Ascending aorta (tissue), 2 donors: ENCODE measurements at regions not wholly inside any gene's neighbourhood (a gene's known extent, or its start where the extent isn't known, plus 50 kb on each side); places are given as distances from the start of the nearest gene placed in this dataset.
A peak's percentile ranks its signal among the peaks of the same experiment; 100 is the strongest.

Experiments
- DNase-seq, 2 donors: peaks; one replicate each; pipeline ENCODE4 v3.0.0-alpha.2; 2019; ENCODE audit warnings: low spot score in 2 of 2
- H3K27ac ChIP-seq, 2 donors: fragments of 200-600 bp; sonication (generic); one replicate each; pipeline ENCODE4 v1.5.1; 2016 to 2017; ENCODE audit warnings: mild to moderate bottlenecking in 1 of 2
- H3K27me3 ChIP-seq: fragments of 200-600 bp; sonication (generic); one replicate; pipeline ENCODE4 v1.5.1; 2017
- H3K36me3 ChIP-seq, 2 donors: fragments of 200-600 bp; sonication (generic); one replicate each; pipeline ENCODE4 v1.5.1; 2016
- H3K4me1 ChIP-seq, 2 donors: fragments of 200-600 bp; sonication (generic); one replicate each; pipeline ENCODE4 v1.5.1; 2016 to 2017; ENCODE audit warnings: mild to moderate bottlenecking in 1 of 2
- H3K4me3 ChIP-seq, 2 donors: fragments of 200-600 bp; sonication (generic); one replicate each; pipeline ENCODE4 v1.5.1; 2016 to 2017; ENCODE audit warnings: mild to moderate bottlenecking in 1 of 2
- H3K9me3 ChIP-seq, 2 donors: fragments of 200-600 bp; sonication (generic); one replicate each; pipeline ENCODE4 v1.5.1; 2016
- intact Hi-C: fragments of 100-400 bp; cut with DNase I; formaldehyde crosslinking; loops from one replicate; pipeline ENCODE4 v1.15.1; 2023
- TF ChIP-seq, protein P1 (sequence below), 3 experiments: fragments of 200-600 bp in 2 of 3; fragments of 450-650 bp in 1 of 3; sonication (generic) in 2 of 3; IDR thresholded peaks; one replicate each; pipeline ENCODE4 v1.5.1; 2016 to 2019; ENCODE audit warnings: antibody characterized with exemption in 3 of 3, mild to moderate bottlenecking in 1 of 3, moderate library complexity in 1 of 3

DNA sequence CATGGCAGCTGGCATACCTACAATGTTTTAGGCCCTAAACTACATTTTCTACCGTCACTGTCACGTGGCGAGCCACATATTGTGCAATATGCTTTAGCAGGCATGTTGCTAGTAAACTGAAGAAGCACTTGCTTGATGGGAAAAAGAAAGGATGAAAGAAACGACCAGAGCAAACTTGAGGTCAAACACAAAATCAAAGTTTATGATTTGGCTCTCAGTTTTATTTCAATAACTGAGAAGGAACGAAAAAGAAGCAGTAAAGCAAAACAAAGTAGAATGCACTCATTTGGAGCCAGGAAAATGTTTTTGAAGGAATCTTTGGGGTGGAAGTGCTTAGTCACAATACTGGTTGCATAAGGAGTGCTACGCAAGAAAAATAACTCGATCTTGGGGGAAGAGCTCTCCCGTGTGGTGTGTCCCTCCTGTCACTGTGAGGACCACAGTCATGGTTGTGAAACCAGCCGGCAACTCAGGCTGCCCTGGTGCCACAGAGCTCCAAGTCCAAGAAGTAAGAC lies 349.8 kb downstream of the RBM43 start:
- intact Hi-C loops, result no loop called here
- Histone ChIP-seq H3K4me1 (no peaks in the 10 kb centered on the region), H3K27ac (no peak overlapping the region)

DNA sequence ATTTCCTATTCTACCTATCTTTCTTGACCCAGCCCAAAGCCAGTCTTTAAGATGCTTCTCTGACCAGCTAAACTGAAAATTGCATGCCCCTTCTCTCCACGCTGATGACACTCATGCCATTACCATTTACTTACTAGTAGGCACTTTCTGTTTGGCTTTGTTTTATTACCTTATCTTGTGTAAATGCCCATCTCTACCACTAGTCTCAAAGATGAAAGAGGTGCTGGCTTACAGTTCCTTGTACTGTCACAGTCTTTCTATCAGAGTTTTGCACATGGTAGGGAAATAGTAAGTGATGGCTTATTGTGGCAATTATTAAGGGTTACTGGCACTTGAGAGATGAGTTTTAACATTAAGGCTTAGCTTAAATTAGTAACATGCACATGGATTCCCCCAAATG lies 352.1 kb downstream of the RBM43 start:
- H3K4me1 ChIP-seq, result no peaks in the 10 kb centered on the region
- no peaks in the 10 kb centered on the region for H3K27me3 ChIP-seq
- H3K4me3 ChIP-seq, result no peak overlapping the region
- intact Hi-C loops, result no loop called here
- no peaks in the 10 kb centered on the region for H3K9me3 ChIP-seq
- TF ChIP-seq, protein P1, sequence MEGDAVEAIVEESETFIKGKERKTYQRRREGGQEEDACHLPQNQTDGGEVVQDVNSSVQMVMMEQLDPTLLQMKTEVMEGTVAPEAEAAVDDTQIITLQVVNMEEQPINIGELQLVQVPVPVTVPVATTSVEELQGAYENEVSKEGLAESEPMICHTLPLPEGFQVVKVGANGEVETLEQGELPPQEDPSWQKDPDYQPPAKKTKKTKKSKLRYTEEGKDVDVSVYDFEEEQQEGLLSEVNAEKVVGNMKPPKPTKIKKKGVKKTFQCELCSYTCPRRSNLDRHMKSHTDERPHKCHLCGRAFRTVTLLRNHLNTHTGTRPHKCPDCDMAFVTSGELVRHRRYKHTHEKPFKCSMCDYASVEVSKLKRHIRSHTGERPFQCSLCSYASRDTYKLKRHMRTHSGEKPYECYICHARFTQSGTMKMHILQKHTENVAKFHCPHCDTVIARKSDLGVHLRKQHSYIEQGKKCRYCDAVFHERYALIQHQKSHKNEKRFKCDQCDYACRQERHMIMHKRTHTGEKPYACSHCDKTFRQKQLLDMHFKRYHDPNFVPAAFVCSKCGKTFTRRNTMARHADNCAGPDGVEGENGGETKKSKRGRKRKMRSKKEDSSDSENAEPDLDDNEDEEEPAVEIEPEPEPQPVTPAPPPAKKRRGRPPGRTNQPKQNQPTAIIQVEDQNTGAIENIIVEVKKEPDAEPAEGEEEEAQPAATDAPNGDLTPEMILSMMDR (IDR thresholded peaks at IDR 0.05), result no peak
- H3K27ac ChIP-seq, result no peak overlapping the region
- no peak for DNase-seq
- H3K36me3 ChIP-seq, result no peaks in the 10 kb centered on the region

More for the DNA sequence above, 349.8 kb downstream of the RBM43 start:
- Histone ChIP-seq H3K9me3 (no peaks in the 10 kb centered on the region), H3K4me3 (peak overlapping the region in 1 of 2 donors; percentile 21), H3K36me3 (no peaks in the 10 kb centered on the region), H3K27me3 (no peaks in the 10 kb centered on the region)
- DNase-seq, result peak; percentile 24 to 75
- TF ChIP-seq, protein P1 (IDR thresholded peaks at IDR 0.05), result no peak

DNA sequence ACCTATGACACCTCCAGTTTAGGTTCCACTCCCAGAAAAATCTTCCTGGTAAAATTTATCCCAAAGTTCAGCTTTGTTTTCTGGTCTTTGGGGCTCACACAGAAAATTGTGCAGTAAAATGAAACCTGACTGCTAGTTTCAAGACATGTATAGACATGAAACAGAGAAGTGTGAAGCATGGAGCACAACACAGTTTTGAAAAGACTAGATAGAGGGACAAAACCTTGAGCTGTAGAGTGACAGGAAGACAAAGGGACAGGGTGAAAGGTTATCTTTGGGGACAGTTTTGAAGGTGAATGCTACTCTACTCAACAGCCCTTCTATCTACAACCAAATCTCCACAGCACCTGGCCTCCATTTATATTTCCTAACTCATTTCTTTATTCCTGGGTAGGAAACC lies 352.6 kb downstream of the RBM43 start:
- Histone ChIP-seq H3K4me1 (no peaks in the 10 kb centered on the region), H3K27ac (no peak overlapping the region), H3K27me3 (no peaks in the 10 kb centered on the region), H3K36me3 (no peaks in the 10 kb centered on the region), H3K4me3 (no peak overlapping the region), H3K9me3 (no peaks in the 10 kb centered on the region)
- intact Hi-C loops, result no loop called here
- no peak for DNase-seq
- TF ChIP-seq, protein P1 (IDR thresholded peaks at IDR 0.05), result no peak

DNA sequence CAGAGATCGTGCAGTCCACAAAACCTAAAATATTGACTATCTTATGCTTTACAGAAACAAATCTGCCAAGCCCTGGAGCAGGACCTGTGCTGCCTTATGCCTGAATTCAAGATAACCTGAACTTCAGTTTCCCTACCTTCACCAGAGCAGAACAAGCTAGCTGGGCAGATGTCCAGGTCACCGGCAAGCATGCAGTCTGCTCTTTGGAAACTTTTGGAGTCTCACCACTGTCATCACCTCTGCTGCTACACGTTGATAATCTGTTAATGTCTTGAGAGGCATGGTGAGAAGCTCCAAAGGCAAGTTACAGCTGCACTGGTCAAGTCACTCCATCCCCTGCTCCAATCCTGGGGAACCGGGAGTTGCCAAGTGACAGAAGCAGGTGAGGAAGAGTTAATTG lies 354.2 kb downstream of the RBM43 start:
- TF ChIP-seq, protein P1 (IDR thresholded peaks at IDR 0.05), result no peak
- H3K27me3 ChIP-seq, result no peaks in the 10 kb centered on the region
- no peak overlapping the region for H3K27ac ChIP-seq
- H3K4me1 ChIP-seq, result no peaks in the 10 kb centered on the region
- no peaks in the 10 kb centered on the region for H3K36me3 ChIP-seq
- H3K4me3 ChIP-seq, result no peak overlapping the region
- no peak for DNase-seq
- intact Hi-C loops, result no loop called here
- H3K9me3 ChIP-seq, result no peaks in the 10 kb centered on the region

DNA sequence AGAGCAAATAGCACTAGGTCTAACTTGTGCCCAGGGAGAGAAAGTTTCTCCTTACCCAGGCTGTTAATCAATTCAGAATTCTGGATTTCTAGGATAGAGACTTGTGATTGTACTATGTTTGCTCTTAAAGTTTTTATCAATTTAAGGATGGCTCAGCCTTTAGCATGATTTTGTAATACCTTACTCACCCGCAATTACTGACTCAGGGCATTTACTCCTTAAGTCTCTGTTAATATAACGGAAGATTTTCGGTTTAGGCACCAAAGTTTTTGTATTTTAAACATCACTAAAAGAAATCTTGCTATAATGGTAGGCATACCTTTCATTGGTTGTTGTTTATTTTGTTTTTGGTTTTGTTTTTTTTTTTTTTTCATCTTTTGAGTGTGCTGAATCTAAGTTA lies 358.2 kb downstream of the RBM43 start:
- TF ChIP-seq, protein P1 (IDR thresholded peaks at IDR 0.05), result no peak
- Histone ChIP-seq H3K4me3 (no peak overlapping the region), H3K9me3 (peaks cover 0 to 7% of the 10 kb centered on the region in 2 donors), H3K4me1 (no peaks in the 10 kb centered on the region), H3K27me3 (no peaks in the 10 kb centered on the region), H3K27ac (no peak overlapping the region), H3K36me3 (no peaks in the 10 kb centered on the region)
- DNase-seq, result no peak
- intact Hi-C loops, result no loop called here

DNA sequence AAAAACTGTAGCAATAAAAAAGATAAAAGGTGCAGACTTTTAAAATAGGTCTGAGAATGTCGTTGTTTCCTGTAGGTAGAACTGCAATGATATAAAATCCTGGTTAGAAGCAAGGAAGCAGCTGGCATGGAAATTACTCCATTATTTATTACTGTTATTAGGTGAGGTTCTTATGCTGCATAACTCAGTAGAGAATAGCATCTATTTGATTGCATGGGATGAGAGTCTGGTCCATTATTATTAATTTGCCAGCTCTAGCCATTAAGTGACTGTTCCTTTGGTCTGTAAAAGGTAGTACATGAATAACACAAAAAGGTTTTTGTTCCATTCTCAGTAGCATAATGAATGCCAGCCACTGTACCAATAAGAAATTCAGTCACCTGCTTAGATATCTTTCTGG lies 358.6 kb downstream of the RBM43 start:
- H3K9me3 ChIP-seq, result peaks cover 0 to 7% of the 10 kb centered on the region in 2 donors
- no peaks in the 10 kb centered on the region for H3K4me1 ChIP-seq
- intact Hi-C loops, result no loop called here
- no peak overlapping the region for H3K27ac ChIP-seq
- no peak overlapping the region for H3K4me3 ChIP-seq
- H3K36me3 ChIP-seq, result no peaks in the 10 kb centered on the region
- TF ChIP-seq, protein P1 (IDR thresholded peaks at IDR 0.05), result no peak
- DNase-seq, result no peak
- H3K27me3 ChIP-seq, result no peaks in the 10 kb centered on the region
